HUES48 (cell line): ENCODE measurements at regions not wholly inside any gene's neighbourhood (a gene's known extent, or its start where the extent isn't known, plus 50 kb on each side); places are given as distances from the start of the nearest gene placed in this dataset.
A peak's percentile ranks its signal among the peaks of the same experiment; 100 is the strongest.
"Not testable (repeated sequence)": the region's sequence is repeated elsewhere in the genome, so short reads cannot be mapped to it uniquely, and the experiment has no call there.

Experiments used
- H3K27ac ChIP-seq: one replicate; pipeline ENCODE4 v1.7.0; 2013; ENCODE audit warnings: low read depth, low read length, inconsistent platforms
- H3K27me3 ChIP-seq: 2 replicates; pipeline ENCODE4 v1.6.1; 2013; ENCODE audit warnings: mild to moderate bottlenecking, low read length; ENCODE audit not compliant: control insufficient read depth, insufficient read depth
- H3K36me3 ChIP-seq: 2 replicates; pipeline ENCODE4 v1.6.1; 2013; ENCODE audit warnings: low read length; ENCODE audit not compliant: control insufficient read depth, insufficient read depth
- H3K4me1 ChIP-seq: 2 replicates; pipeline ENCODE4 v1.6.1; 2013; ENCODE audit warnings: mild to moderate bottlenecking, low read length; ENCODE audit not compliant: control insufficient read depth, insufficient read depth
- H3K4me3 ChIP-seq: 2 replicates; pipeline ENCODE4 v1.5.1; 2013; ENCODE audit warnings: mild to moderate bottlenecking, low read depth, low read length
- H3K9ac ChIP-seq: 2 replicates; pipeline ENCODE4 v1.6.1; 2013; ENCODE audit warnings: mild to moderate bottlenecking, low read depth, low read length, moderate library complexity
- H3K9me3 ChIP-seq: 2 replicates; pipeline ENCODE4 v1.6.1; 2013; ENCODE audit warnings: low read length; ENCODE audit not compliant: control insufficient read depth, insufficient read depth

GRCh38 chr18:22822024-22822423 lies 111.1 kb upstream of the RBBP8 start:
- Histone ChIP-seq H3K9me3 (no peaks in the 10 kb centered on the region), H3K9ac (0 out of 2 replicates have a peak overlapping the region, but pooled peaks have one; percentile 4), H3K27ac (peak overlapping the region; percentile 89), H3K4me3 (no peak overlapping the region; the same call in 1 of the 2 replicates), H3K4me1 (peaks cover 24% of the 10 kb centered on the region), H3K27me3 (no peaks in the 10 kb centered on the region), H3K36me3 (no peaks in the 10 kb centered on the region)

- Histone ChIP-seq H3K4me3 (no peak overlapping the region), H3K9ac (no peak overlapping the region), H3K4me1 (peaks cover 21% of the 10 kb centered on the region)
These were observed 110.2 kb upstream of the RBBP8 start for GRCh38 chr18:22822841-22823508.

GRCh38 chr18:22826726-22827125 lies 106.4 kb upstream of the RBBP8 start:
- Histone ChIP-seq H3K27ac (no peak overlapping the region), H3K27me3 (no peaks in the 10 kb centered on the region), H3K4me1 (peaks cover 21% of the 10 kb centered on the region), H3K9me3 (no peaks in the 10 kb centered on the region), H3K9ac (no peak overlapping the region), H3K36me3 (no peaks in the 10 kb centered on the region), H3K4me3 (no peak overlapping the region)

More at GRCh38 chr18:22822841-22823508, 110.2 kb upstream of the RBBP8 start:
- Histone ChIP-seq H3K9me3 (no peaks in the 10 kb centered on the region), H3K27me3 (no peaks in the 10 kb centered on the region), H3K36me3 (no peaks in the 10 kb centered on the region), H3K27ac (peak overlapping the region; percentile 89)

GRCh38 chr18:22827216-22827615 lies 105.9 kb upstream of the RBBP8 start:
- Histone ChIP-seq H3K4me3 (no peak overlapping the region), H3K27ac (no peak overlapping the region), H3K36me3 (no peaks in the 10 kb centered on the region), H3K27me3 (no peaks in the 10 kb centered on the region), H3K9ac (no peak overlapping the region), H3K9me3 (no peaks in the 10 kb centered on the region), H3K4me1 (peaks cover 16% of the 10 kb centered on the region)

- Histone ChIP-seq H3K27ac (no peak overlapping the region), H3K4me1 (peaks cover 11% of the 10 kb centered on the region), H3K9ac (no peak overlapping the region), H3K9me3 (no peaks in the 10 kb centered on the region), H3K4me3 (no peak overlapping the region), H3K36me3 (no peaks in the 10 kb centered on the region), H3K27me3 (no peaks in the 10 kb centered on the region)
These were observed 105.4 kb upstream of the RBBP8 start for GRCh38 chr18:22827741-22828140.

GRCh38 chr18:22828171-22828570 lies 105.0 kb upstream of the RBBP8 start:
- H3K27ac ChIP-seq = no peak overlapping the region
- no peak overlapping the region for H3K9ac ChIP-seq
- peaks cover 7% of the 10 kb centered on the region for H3K4me1 ChIP-seq
- H3K27me3 ChIP-seq = no peaks in the 10 kb centered on the region
- H3K9me3 ChIP-seq = no peaks in the 10 kb centered on the region
- H3K4me3 ChIP-seq = no peak overlapping the region
- no peaks in the 10 kb centered on the region for H3K36me3 ChIP-seq

- not testable (repeated sequence) for H3K4me3 ChIP-seq, H3K9ac ChIP-seq, H3K27me3 ChIP-seq, H3K36me3 ChIP-seq, H3K27ac ChIP-seq, H3K9me3 ChIP-seq, H3K4me1 ChIP-seq
These were observed 104.5 kb upstream of the RBBP8 start for GRCh38 chr18:22828583-22828982.

GRCh38 chr18:22829781-22830180 lies 103.3 kb upstream of the RBBP8 start:
- Histone ChIP-seq H3K4me1 (0 out of 2 replicates have a peak, but pooled peaks cover 3% of the 10 kb centered on the region), H3K36me3 (no peaks in the 10 kb centered on the region), H3K27ac (no peak overlapping the region), H3K27me3 (no peaks in the 10 kb centered on the region), H3K4me3 (no peak overlapping the region), H3K9me3 (no peaks in the 10 kb centered on the region), H3K9ac (no peak overlapping the region)

GRCh38 chr18:22830511-22830910 lies 102.6 kb upstream of the RBBP8 start:
- Histone ChIP-seq H3K27me3 (no peaks in the 10 kb centered on the region), H3K9me3 (no peaks in the 10 kb centered on the region), H3K4me1 (0 out of 2 replicates have a peak, but pooled peaks cover 3% of the 10 kb centered on the region), H3K27ac (no peak overlapping the region), H3K36me3 (no peaks in the 10 kb centered on the region), H3K4me3 (no peak overlapping the region), H3K9ac (no peak overlapping the region)

GRCh38 chr18:22831441-22831904 lies 101.7 kb upstream of the RBBP8 start:
- no peaks in the 10 kb centered on the region for H3K36me3 ChIP-seq
- no peak overlapping the region for H3K9ac ChIP-seq
- no peaks in the 10 kb centered on the region for H3K27me3 ChIP-seq
- H3K4me3 ChIP-seq = no peak overlapping the region
- H3K27ac ChIP-seq = no peak overlapping the region
- 0 out of 2 replicates have a peak, but pooled peaks cover 3% of the 10 kb centered on the region for H3K4me1 ChIP-seq
- no peaks in the 10 kb centered on the region for H3K9me3 ChIP-seq

GRCh38 chr18:22836932-22837331 lies 96.2 kb upstream of the RBBP8 start:
- no peaks in the 10 kb centered on the region for H3K27me3 ChIP-seq
- H3K27ac ChIP-seq = no peak overlapping the region
- H3K4me1 ChIP-seq = peaks cover 10% of the 10 kb centered on the region
- no peaks in the 10 kb centered on the region for H3K9me3 ChIP-seq
- H3K4me3 ChIP-seq = no peak overlapping the region
- H3K9ac ChIP-seq = no peak overlapping the region
- H3K36me3 ChIP-seq = no peaks in the 10 kb centered on the region
